K562 (cell line): ENCODE measurements at regions not wholly inside any gene's neighbourhood (a gene's known extent, or its start where the extent isn't known, plus 50 kb on each side); places are given as distances from the start of the nearest gene placed in this dataset.

ENCODE experiments used
- ATAC-seq: fragments of 200-7000 bp; cut with Tn5 transposase; 3 replicates; pipeline ENCODE4 v1.9.1; 2020; ENCODE audit warnings: moderate library complexity
- BruUV-seq: library from RNA; stranded (reverse); fragments of 400-500 nt; replicated peaks from 2 replicates; lab custom pipeline; 2021; lab: Mats Ljungman, UMichigan
- CTCF ChIA-PET: fragments of 300-600 bp; formaldehyde crosslinking; extraction: SDS; loops from one replicate; lab custom pipeline; 2021; ENCODE audit warnings: low intra/inter-chr PET ratio; lab: Yijun Ruan, JAX
- POLR2A ChIA-PET: fragments of 300-600, 350-650 bp; sonication (Branson Sonifier 250); formaldehyde crosslinking; extraction: SDS; loops from one replicate; lab custom pipeline; 2021; ENCODE audit warnings: antibody characterized with exemption, inconsistent platforms; lab: Yijun Ruan, JAX
- DNase-seq, 4 experiments: peaks; one replicate each; pipeline versions ENCODE4 v3.0.0 to v3.0.0-alpha.2; 2011 to 2018; ENCODE audit warnings: low spot score in 3 of 4, mixed read lengths in 3 of 4; ENCODE audit errors: extremely low read depth in 1 of 4
- FAIRE-seq: peaks from 2 replicates; lab custom pipeline; 2011; peaks lifted over from hg19 to GRCh38; lab: Jason Lieb, UNC
- H2AFZ ChIP-seq: 2 replicates; pipeline ENCODE4 v1.6.0; 2011; ENCODE audit warnings: low read depth, low read length, control low read depth, inconsistent platforms
- H3K27ac ChIP-seq: fragments of 200-600 bp; 3 replicates; pipeline ENCODE4 v1.8.0; 2011; ENCODE audit warnings: low read depth, mild to moderate bottlenecking, control low read depth, inconsistent platforms, low read length, moderate library complexity, mixed read lengths; ENCODE audit errors: extremely low read depth
- H3K27me3 ChIP-seq, 2 experiments: fragments of 300-600 bp in 1 of 2; 2 replicates in 1 of 2; 3 replicates in 1 of 2; pipeline versions ENCODE4 v1.6.0 to v1.8.0; 2011; ENCODE audit warnings: inconsistent platforms in 2 of 2, low read length in 2 of 2, mild to moderate bottlenecking in 1 of 2, mixed read lengths in 1 of 2, moderate library complexity in 1 of 2; ENCODE audit not compliant: control insufficient read depth in 2 of 2, insufficient read depth in 2 of 2
- H3K36me3 ChIP-seq: fragments of 300-600 bp; 3 replicates; pipeline ENCODE4 v1.8.0; 2011; ENCODE audit warnings: mild to moderate bottlenecking, low read length, inconsistent platforms; ENCODE audit not compliant: control insufficient read depth, insufficient read depth
- H3K4me1 ChIP-seq, 2 experiments: fragments of 200-600 bp in 1 of 2; replicated peaks in 1 of 2; 2 replicates in 1 of 2; 3 replicates in 1 of 2; pipeline versions ENCODE4 v1.5.1 to v1.8.0; 2011; ENCODE audit warnings: inconsistent platforms in 2 of 2, low read length in 2 of 2, mild to moderate bottlenecking in 1 of 2, mixed read lengths in 1 of 2, moderate library complexity in 1 of 2; ENCODE audit not compliant: control insufficient read depth in 2 of 2, insufficient read depth in 2 of 2
- H3K4me2 ChIP-seq: 2 replicates; pipeline ENCODE4 v1.6.1; 2011; ENCODE audit warnings: low read length, control low read depth, inconsistent platforms, mixed read lengths; ENCODE audit not compliant: insufficient read depth
- H3K4me3 ChIP-seq: fragments of 200-600 bp; sonication (generic), shearing (Covaris generic); 2 replicates; pipeline ENCODE4 v1.5.1; 2016; ENCODE audit warnings: control low read depth, inconsistent platforms
- H3K79me2 ChIP-seq: fragments of 200-600 bp; 3 replicates; pipeline ENCODE4 v1.8.0; 2011; ENCODE audit warnings: low read length, inconsistent platforms; ENCODE audit not compliant: control insufficient read depth, insufficient read depth
- H3K9ac ChIP-seq, 2 experiments: 2 replicates each; pipeline versions ENCODE4 v1.6.0 to v1.6.1; 2011; ENCODE audit warnings: low read depth in 2 of 2, low read length in 2 of 2, control low read depth in 1 of 2, inconsistent platforms in 1 of 2, mild to moderate bottlenecking in 1 of 2, mixed read lengths in 1 of 2; ENCODE audit not compliant: insufficient read depth in 1 of 2
- H3K9me1 ChIP-seq: one replicate; pipeline ENCODE4 v1.6.0; 2011; ENCODE audit warnings: inconsistent platforms, mild to moderate bottlenecking, low read length, moderate library complexity; ENCODE audit not compliant: control insufficient read depth, insufficient read depth
- H3K9me3 ChIP-seq: replicated peaks from 2 replicates; pipeline ENCODE4 v1.5.1; 2011; ENCODE audit warnings: low read depth, low read length, inconsistent platforms; ENCODE audit not compliant: control insufficient read depth, insufficient read depth
- H4K20me1 ChIP-seq: replicated peaks from 2 replicates; pipeline ENCODE4 v1.6.1; 2011; ENCODE audit warnings: low read length, inconsistent platforms, mixed read lengths; ENCODE audit not compliant: control insufficient read depth, insufficient read depth
- ARNT ChIP-seq, 2 experiments: fragments of 450-650 bp; IDR thresholded peaks; 2 replicates each; pipeline ENCODE4 v1.6.1; 2016; ENCODE audit warnings: mild to moderate bottlenecking in 1 of 2
- ATF2 ChIP-seq: sonication (generic); formaldehyde crosslinking; IDR thresholded peaks from 2 replicates; pipeline ENCODE4 v1.8.1; 2022; ENCODE audit warnings: missing genetic modification reagents
- BDP1 ChIP-seq: IDR thresholded peaks from 3 replicates; pipeline ENCODE4 v1.6.1; 2011; ENCODE audit not compliant: insufficient read length, insufficient read depth
- HDAC8 ChIP-seq: fragments of 450-650 bp; IDR thresholded peaks from 2 replicates; pipeline ENCODE4 v1.6.1; 2016; ENCODE audit warnings: mild to moderate bottlenecking, missing genetic modification characterization, moderate library complexity, missing compliant biosample characterization
- KLF10 ChIP-seq: fragments of 250-450 bp; sonication (Bioruptor Pico); IDR thresholded peaks from 2 replicates; pipeline ENCODE4 v1.6.1; 2021; ENCODE audit warnings: matching md5 sums
- LEF1 ChIP-seq: fragments of 450-650 bp; IDR thresholded peaks from 2 replicates; pipeline ENCODE4 v1.6.1; 2016; ENCODE audit warnings: mild to moderate bottlenecking
- MYNN ChIP-seq, 2 experiments: sonication (generic); formaldehyde crosslinking in 1 of 2; IDR thresholded peaks; 2 replicates each; pipeline versions ENCODE4 v1.5.0 to v1.6.1; 2016 to 2020; ENCODE audit warnings: antibody characterized with exemption in 1 of 2, missing genetic modification reagents in 1 of 2
- NCOR1 ChIP-seq: fragments of 450-650 bp; IDR thresholded peaks from 2 replicates; pipeline ENCODE4 v1.6.1; 2016; ENCODE audit warnings: mild to moderate bottlenecking, moderate library complexity
- SFPQ ChIP-seq: fragments of 200-400 bp; formaldehyde crosslinking; IDR thresholded peaks from 2 replicates; pipeline ENCODE4 v1.6.1; 2017; ENCODE audit warnings: mild to moderate bottlenecking, low read depth, low read length, moderate library complexity
- SNRNP70 ChIP-seq: fragments of 200-400 bp; formaldehyde crosslinking; optimal IDR thresholded peaks from 2 replicates; pipeline ENCODE3; 2017; ENCODE audit warnings: low read depth, low read length
- TSHZ1 ChIP-seq: fragments of 250-450 bp; sonication (Bioruptor Pico); IDR thresholded peaks from 2 replicates; pipeline ENCODE4 v1.4.0; 2020; ENCODE audit warnings: mild to moderate bottlenecking, moderate library complexity
- ZBTB7A ChIP-seq: IDR thresholded peaks from 2 replicates; pipeline ENCODE4 v1.6.1; 2011; ENCODE audit warnings: low read depth, mild to moderate bottlenecking, low read length, moderate library complexity, borderline replicate concordance; ENCODE audit not compliant: control insufficient read depth
- ZFX ChIP-seq: sonication (generic); formaldehyde crosslinking; IDR thresholded peaks from 2 replicates; pipeline ENCODE4 v1.8.0; 2022; ENCODE audit warnings: mild to moderate bottlenecking, missing genetic modification reagents, moderate library complexity
- ZNF146 ChIP-seq: IDR thresholded peaks from one replicate; pipeline ENCODE4 v1.6.1; 2018; ENCODE audit warnings: missing compliant biosample characterization; ENCODE audit not compliant: unreplicated experiment
- ZNF277 ChIP-seq: fragments of 250-450 bp; sonication (Bioruptor Pico); IDR thresholded peaks from 2 replicates; pipeline ENCODE4 v1.8.0; 2022; ENCODE audit warnings: inconsistent platforms, mild to moderate bottlenecking, moderate library complexity, borderline replicate concordance
- WGBS: fragments of 100-300 bp; shearing (Covaris generic); methylation state at CpG from one replicate; pipeline ENCODE4 v1.1.6; 2016; ENCODE audit warnings: low coverage, mixed read lengths; ENCODE audit not compliant: insufficient coverage; ENCODE audit errors: missing lambda C conversion rate; 5-methylcytosine and 5-hydroxymethylcytosine counted together
- in situ Hi-C: fragments of 300-500 bp; cut with MboI; formaldehyde crosslinking; loops from 4 replicates; pipeline ENCODE4 v1.15.0; 2018; ENCODE audit warnings: inconsistent platforms, mixed read lengths
- intact Hi-C: fragments of 100-400 bp; cut with micrococcal nuclease; formaldehyde crosslinking; loops from 2 replicates; pipeline ENCODE4 v1.14.2; 2022

- CTCF ChIA-PET: no interaction called here
- Histone ChIP-seq H3K9me3 (no peaks in the 10 kb centered on the region), H3K4me2 (no peak overlapping the region), H3K4me3 (no peak overlapping the region), H4K20me1 (no peaks in the 10 kb centered on the region), H3K9ac (no peak overlapping the region), H3K27me3 (no peaks in the 10 kb centered on the region), H3K79me2 (no peaks in the 10 kb centered on the region), H2AFZ (no peak overlapping the region), H3K36me3 (no peaks in the 10 kb centered on the region), H3K9me1 (no peaks in the 10 kb centered on the region), H3K4me1 (peaks cover 0 to 12% of the 10 kb centered on the region in 2 experiments; a peak in 3 of 5 replicates), H3K27ac (no peak overlapping the region)
- POLR2A ChIA-PET: no interaction called here
- BruUV-seq: no TSS peak
- ATAC-seq: no peak
- no peak for DNase-seq
- 12% methylated on average over 3 of the region's 3 CpGs for WGBS
- intact Hi-C loops: no loop called here
- in situ Hi-C loops: no loop called here
- no peak for FAIRE-seq
- TF ChIP-seq LEF1: no peak
- no peak for TF ChIP-seq BDP1
- no peak for TF ChIP-seq SFPQ
- no peak for TF ChIP-seq TSHZ1
- no peak for TF ChIP-seq HDAC8
- no peak for TF ChIP-seq NCOR1
- TF ChIP-seq MYNN (IDR thresholded peaks at IDR 0.05): no peak
- no peak for TF ChIP-seq MYNN (CRISPR knock-in tag; IDR thresholded peaks at IDR 0.05)
- TF ChIP-seq ZFX (CRISPR knock-in tag): no peak
- TF ChIP-seq ARNT (IDR thresholded peaks at IDR 0.05): no peak
- TF ChIP-seq KLF10: no peak
- no peak for TF ChIP-seq ZBTB7A
- no peak for TF ChIP-seq ATF2
- no peak for TF ChIP-seq ZNF277 (CRISPR knock-in tag)
- no peak for TF ChIP-seq ZNF146
- no peak for TF ChIP-seq SNRNP70
Measured at GRCh38 chr14:22329371-22329770, 259.7 kb downstream of the DAD1 start.
